AG09309 (cell line): ENCODE measurements at regions not wholly inside any gene's neighbourhood (a gene's known extent, or its start where the extent isn't known, plus 50 kb on each side); places are given as distances from the start of the nearest gene placed in this dataset.

Source experiments
- DNase-seq: peaks from one replicate; pipeline ENCODE4 v3.0.0-alpha.2; 2010; ENCODE audit warnings: low read depth
- H3K4me3 ChIP-seq: 2 replicates; pipeline ENCODE4 v1.5.1; 2011; ENCODE audit warnings: mild to moderate bottlenecking, low read depth, low read length, moderate library complexity; ENCODE audit not compliant: control insufficient read depth
- TF ChIP-seq, protein P1 (sequence below): IDR thresholded peaks from 2 replicates; pipeline ENCODE4 v1.5.1; 2011; ENCODE audit warnings: mild to moderate bottlenecking, low read depth, low read length, inconsistent platforms; ENCODE audit not compliant: insufficient read depth, control insufficient read depth; ENCODE audit errors: missing control alignments

GRCh38 chr3:181948286-181948685 is 236.6 kb downstream of the SOX2 start:
- TF ChIP-seq, protein P1, sequence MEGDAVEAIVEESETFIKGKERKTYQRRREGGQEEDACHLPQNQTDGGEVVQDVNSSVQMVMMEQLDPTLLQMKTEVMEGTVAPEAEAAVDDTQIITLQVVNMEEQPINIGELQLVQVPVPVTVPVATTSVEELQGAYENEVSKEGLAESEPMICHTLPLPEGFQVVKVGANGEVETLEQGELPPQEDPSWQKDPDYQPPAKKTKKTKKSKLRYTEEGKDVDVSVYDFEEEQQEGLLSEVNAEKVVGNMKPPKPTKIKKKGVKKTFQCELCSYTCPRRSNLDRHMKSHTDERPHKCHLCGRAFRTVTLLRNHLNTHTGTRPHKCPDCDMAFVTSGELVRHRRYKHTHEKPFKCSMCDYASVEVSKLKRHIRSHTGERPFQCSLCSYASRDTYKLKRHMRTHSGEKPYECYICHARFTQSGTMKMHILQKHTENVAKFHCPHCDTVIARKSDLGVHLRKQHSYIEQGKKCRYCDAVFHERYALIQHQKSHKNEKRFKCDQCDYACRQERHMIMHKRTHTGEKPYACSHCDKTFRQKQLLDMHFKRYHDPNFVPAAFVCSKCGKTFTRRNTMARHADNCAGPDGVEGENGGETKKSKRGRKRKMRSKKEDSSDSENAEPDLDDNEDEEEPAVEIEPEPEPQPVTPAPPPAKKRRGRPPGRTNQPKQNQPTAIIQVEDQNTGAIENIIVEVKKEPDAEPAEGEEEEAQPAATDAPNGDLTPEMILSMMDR, result no peak
- H3K4me3 ChIP-seq, result no peak overlapping the region
- no peak for DNase-seq

- TF ChIP-seq, protein P1, result no peak
- no peak overlapping the region for H3K4me3 ChIP-seq
- DNase-seq, result no peak
Observed at GRCh38 chr3:181952221-181952620, 240.5 kb downstream of the SOX2 start.

DNA sequence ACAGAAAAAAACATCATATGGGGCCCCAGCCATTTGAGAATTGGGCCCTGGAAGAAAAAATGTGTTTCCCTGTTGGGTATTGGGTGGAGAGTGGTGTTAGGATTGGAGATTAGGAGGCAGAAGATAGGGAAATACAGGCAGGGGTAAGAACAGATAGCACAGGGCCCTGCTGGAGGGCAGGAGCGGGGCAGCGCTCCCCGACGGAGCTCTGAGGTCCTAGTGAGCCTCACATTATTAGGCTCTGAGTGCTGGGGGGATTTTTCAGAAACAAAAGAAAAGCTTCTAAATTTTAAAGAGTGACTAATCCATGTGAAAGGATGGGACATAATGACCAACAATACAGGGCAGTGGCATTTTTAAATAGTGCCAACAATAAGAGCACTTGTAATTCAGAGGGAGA is 241.2 kb downstream of the SOX2 start:
- TF ChIP-seq, protein P1, result no peak
- H3K4me3 ChIP-seq, result no peak overlapping the region
- no peak for DNase-seq

GRCh38 chr3:181955566-181955965 is 243.8 kb downstream of the SOX2 start:
- no peak for DNase-seq
- no peak overlapping the region for H3K4me3 ChIP-seq
- TF ChIP-seq, protein P1, result no peak

- TF ChIP-seq, protein P1, result no peak
- no peak for DNase-seq
- no peak overlapping the region for H3K4me3 ChIP-seq
Observed at GRCh38 chr3:181956122-181956521, 244.4 kb downstream of the SOX2 start.

DNA sequence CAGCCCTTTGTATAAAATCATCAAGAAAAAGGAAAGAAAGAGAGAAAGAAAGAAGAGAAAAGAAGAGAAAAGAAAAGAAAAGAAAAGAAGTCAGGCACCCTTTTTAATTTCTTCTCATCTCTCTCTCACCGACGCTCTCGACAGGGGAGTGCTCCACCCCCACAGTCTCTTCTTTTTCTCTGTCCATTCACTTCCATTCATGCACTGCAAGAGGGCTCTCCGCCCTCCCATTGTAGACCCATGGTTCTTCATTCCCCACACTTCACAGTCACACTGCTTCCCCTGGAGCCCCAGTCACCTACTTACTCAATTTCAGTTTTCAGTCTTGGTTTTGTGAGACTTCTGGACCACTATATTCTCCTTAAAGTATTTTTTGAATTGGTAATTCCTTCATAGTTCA is 254.7 kb downstream of the SOX2 start:
- H3K4me3 ChIP-seq, result no peak overlapping the region
- TF ChIP-seq, protein P1, result no peak
- no peak for DNase-seq

GRCh38 chr3:181969925-181970324 is 258.2 kb downstream of the SOX2 start:
- DNase-seq, result no peak
- TF ChIP-seq, protein P1, result no peak
- no peak overlapping the region for H3K4me3 ChIP-seq
